WTC11 (cell line): ENCODE measurements at regions not wholly inside any gene's neighbourhood (a gene's known extent, or its start where the extent isn't known, plus 50 kb on each side); places are given as distances from the start of the nearest gene placed in this dataset.

Experiments used
- ATAC-seq: fragments of 200-7000 bp; cut with Tn5 transposase; 2 replicates; pipeline ENCODE4 v1.10.0; 2021; ENCODE audit warnings: mild to moderate bottlenecking, moderate library complexity
- CTCF ChIA-PET: fragments of 300-600 bp; sonication (Branson Sonifier 250); formaldehyde crosslinking; loops from one replicate; lab custom pipeline; 2021; ENCODE audit warnings: antibody characterized with exemption; lab: Charles Lee
- POLR2A ChIA-PET: fragments of 350-600 bp; sonication (Branson Sonifier 250); formaldehyde crosslinking; loops from one replicate; lab custom pipeline; 2021; ENCODE audit warnings: antibody characterized with exemption; lab: Charles Lee
- DNase-seq: peaks from one replicate; pipeline ENCODE4 v3.0.0; 2021; ENCODE audit warnings: low spot score
- H3K27ac Mint-ChIP-seq: 2 replicates; pipeline ENCODE4 v1.8.0; 2021; ENCODE audit warnings: mixed read lengths
- H3K27me3 Mint-ChIP-seq: 2 replicates; pipeline ENCODE4 v1.8.0; 2021; ENCODE audit warnings: low read depth, mild to moderate bottlenecking, moderate library complexity, mixed read lengths
- H3K36me3 Mint-ChIP-seq: 2 replicates; pipeline ENCODE4 v1.8.0; 2021; ENCODE audit warnings: mixed read lengths
- H3K4me1 Mint-ChIP-seq: 2 replicates; pipeline ENCODE4 v1.8.0; 2022; ENCODE audit warnings: mixed read lengths
- H3K4me3 Mint-ChIP-seq: 2 replicates; pipeline ENCODE4 v1.8.0; 2021; ENCODE audit warnings: mild to moderate bottlenecking, moderate library complexity, mixed read lengths
- H3K9me3 Mint-ChIP-seq: 2 replicates; pipeline ENCODE4 v1.8.0; 2021; ENCODE audit warnings: mixed read lengths
- ATF3 ChIP-seq: sonication (generic); formaldehyde crosslinking; conservative IDR thresholded peaks from 2 replicates; pipeline ENCODE4 v1.8.1; 2022; ENCODE audit warnings: mild to moderate bottlenecking, missing genetic modification reagents
- CBFB ChIP-seq: sonication (generic); formaldehyde crosslinking; IDR thresholded peaks from 2 replicates; pipeline ENCODE4 v1.8.1; 2022; ENCODE audit warnings: mild to moderate bottlenecking, low read depth, missing genetic modification reagents
- ERG ChIP-seq: fragments of 250-450 bp; sonication (Bioruptor Pico); IDR thresholded peaks from 2 replicates; pipeline ENCODE4 v1.8.0; 2021; ENCODE audit warnings: mild to moderate bottlenecking
- GABPB1 ChIP-seq: sonication (generic); formaldehyde crosslinking; IDR thresholded peaks from 2 replicates; pipeline ENCODE4 v1.8.1; 2023; ENCODE audit warnings: mild to moderate bottlenecking, missing genetic modification reagents
- IRF2 ChIP-seq: sonication (generic); formaldehyde crosslinking; IDR thresholded peaks from 2 replicates; pipeline ENCODE4 v1.8.0; 2022; ENCODE audit warnings: low read depth, missing genetic modification reagents, borderline replicate concordance
- MLX ChIP-seq: sonication (generic); formaldehyde crosslinking; IDR thresholded peaks from 2 replicates; pipeline ENCODE4 v1.8.1; 2023; ENCODE audit warnings: mild to moderate bottlenecking, missing genetic modification reagents, moderate library complexity
- NFATC4 ChIP-seq: fragments of 250-450 bp; sonication (Bioruptor Pico); IDR thresholded peaks from 2 replicates; pipeline ENCODE4 v1.9.0; 2021; ENCODE audit warnings: mild to moderate bottlenecking
- PREB ChIP-seq: sonication (generic); formaldehyde crosslinking; IDR thresholded peaks from 2 replicates; pipeline ENCODE4 v1.8.1; 2022; ENCODE audit warnings: mild to moderate bottlenecking, missing genetic modification reagents, moderate library complexity, borderline replicate concordance
- RELA ChIP-seq: sonication (generic); formaldehyde crosslinking; IDR thresholded peaks from 2 replicates; pipeline ENCODE4 v1.8.1; 2022; ENCODE audit warnings: missing genetic modification reagents, mild to moderate bottlenecking, borderline replicate concordance
- SMAD3 ChIP-seq: sonication (generic); formaldehyde crosslinking; IDR thresholded peaks from 2 replicates; pipeline ENCODE4 v1.8.0; 2022; ENCODE audit warnings: missing genetic modification reagents, mild to moderate bottlenecking, borderline replicate concordance
- ZBTB21 ChIP-seq: sonication (generic); formaldehyde crosslinking; IDR thresholded peaks from 2 replicates; pipeline ENCODE4 v1.8.1; 2023; ENCODE audit warnings: mild to moderate bottlenecking, missing genetic modification reagents, borderline replicate concordance
- ZMAT4 ChIP-seq: fragments of 250-450 bp; sonication (Bioruptor Pico); IDR thresholded peaks from 2 replicates; pipeline ENCODE4 v1.9.0; 2021; ENCODE audit warnings: mild to moderate bottlenecking
- ZNF121 ChIP-seq: sonication (generic); formaldehyde crosslinking; IDR thresholded peaks from 2 replicates; pipeline ENCODE4 v1.8.0; 2023; ENCODE audit warnings: missing genetic modification reagents
- ZNF396 ChIP-seq: fragments of 250-450 bp; sonication (Bioruptor Pico); IDR thresholded peaks from 2 replicates; pipeline ENCODE4 v1.8.0; 2021; ENCODE audit warnings: mild to moderate bottlenecking, moderate library complexity, borderline replicate concordance
- ZNF416 ChIP-seq: fragments of 250-450 bp; sonication (Bioruptor Pico); IDR thresholded peaks from 2 replicates; pipeline ENCODE4 v1.9.0; 2021; ENCODE audit warnings: mild to moderate bottlenecking, inconsistent platforms
- TF ChIP-seq, protein P1 (sequence below): sonication (generic); formaldehyde crosslinking; IDR thresholded peaks from 2 replicates; pipeline ENCODE4 v1.8.0; 2022; ENCODE audit warnings: mild to moderate bottlenecking, missing genetic modification reagents
- TF ChIP-seq, protein P2 (sequence below): fragments of 250-450 bp; sonication (Bioruptor Pico); IDR thresholded peaks from 2 replicates; pipeline ENCODE4 v1.9.0; 2021; ENCODE audit warnings: mild to moderate bottlenecking
- TF ChIP-seq, protein P3 (sequence below): sonication (generic); formaldehyde crosslinking; IDR thresholded peaks from 2 replicates; pipeline ENCODE4 v1.8.0; 2023; ENCODE audit warnings: missing genetic modification reagents, mild to moderate bottlenecking, borderline replicate concordance
- TF ChIP-seq, protein P4 (sequence below): sonication (generic); formaldehyde crosslinking; IDR thresholded peaks from 2 replicates; pipeline ENCODE4 v1.8.0; 2023; ENCODE audit warnings: missing genetic modification reagents
- TF ChIP-seq, protein P5 (sequence below): sonication (generic); formaldehyde crosslinking; IDR thresholded peaks from 2 replicates; pipeline ENCODE4 v1.8.0; 2022; ENCODE audit warnings: missing genetic modification reagents

DNA sequence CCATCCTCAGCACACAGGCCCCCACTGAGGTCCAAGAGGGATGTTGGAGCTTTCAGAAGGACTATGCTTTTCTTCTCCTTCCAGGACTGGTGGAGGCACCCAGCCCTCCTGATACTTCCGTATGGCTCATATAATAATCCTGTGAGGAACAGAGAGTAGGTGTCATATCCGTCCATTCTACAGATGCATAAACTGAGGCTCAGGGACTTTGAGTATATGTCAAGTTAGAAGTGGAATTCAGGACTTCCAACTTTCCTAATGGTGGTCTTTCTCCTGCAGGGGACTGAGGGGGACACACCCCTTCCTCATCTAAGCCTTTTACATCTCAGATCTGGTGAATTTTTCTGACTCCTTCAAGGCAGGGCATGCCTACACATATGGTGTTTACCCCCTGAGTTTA is 153.7 kb downstream of the RPS24 start:
- Mint-ChIP-seq H3K36me3 (no peaks in the 10 kb centered on the region), H3K27me3 (no peaks in the 10 kb centered on the region; the same call in none of the 2 replicates), H3K4me3 (no peak overlapping the region), H3K27ac (no peak overlapping the region), H3K9me3 (peaks cover 3% of the 10 kb centered on the region), H3K4me1 (no peaks in the 10 kb centered on the region; the same call in 1 of the 2 replicates)
- DNase-seq (no peak), ATAC-seq (no peak)
- POLR2A ChIA-PET, result no interaction called here
- no peak for TF ChIP-seq ZMAT4 (CRISPR knock-in tag)
- TF ChIP-seq, protein P1, sequence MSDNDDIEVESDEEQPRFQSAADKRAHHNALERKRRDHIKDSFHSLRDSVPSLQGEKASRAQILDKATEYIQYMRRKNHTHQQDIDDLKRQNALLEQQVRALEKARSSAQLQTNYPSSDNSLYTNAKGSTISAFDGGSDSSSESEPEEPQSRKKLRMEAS (CRISPR knock-in tag), result no peak
- TF ChIP-seq RELA (CRISPR knock-in tag), result no peak
- no peak for TF ChIP-seq ZBTB21 (CRISPR knock-in tag)
- no peak for TF ChIP-seq ERG (CRISPR knock-in tag)
- TF ChIP-seq, protein P2, sequence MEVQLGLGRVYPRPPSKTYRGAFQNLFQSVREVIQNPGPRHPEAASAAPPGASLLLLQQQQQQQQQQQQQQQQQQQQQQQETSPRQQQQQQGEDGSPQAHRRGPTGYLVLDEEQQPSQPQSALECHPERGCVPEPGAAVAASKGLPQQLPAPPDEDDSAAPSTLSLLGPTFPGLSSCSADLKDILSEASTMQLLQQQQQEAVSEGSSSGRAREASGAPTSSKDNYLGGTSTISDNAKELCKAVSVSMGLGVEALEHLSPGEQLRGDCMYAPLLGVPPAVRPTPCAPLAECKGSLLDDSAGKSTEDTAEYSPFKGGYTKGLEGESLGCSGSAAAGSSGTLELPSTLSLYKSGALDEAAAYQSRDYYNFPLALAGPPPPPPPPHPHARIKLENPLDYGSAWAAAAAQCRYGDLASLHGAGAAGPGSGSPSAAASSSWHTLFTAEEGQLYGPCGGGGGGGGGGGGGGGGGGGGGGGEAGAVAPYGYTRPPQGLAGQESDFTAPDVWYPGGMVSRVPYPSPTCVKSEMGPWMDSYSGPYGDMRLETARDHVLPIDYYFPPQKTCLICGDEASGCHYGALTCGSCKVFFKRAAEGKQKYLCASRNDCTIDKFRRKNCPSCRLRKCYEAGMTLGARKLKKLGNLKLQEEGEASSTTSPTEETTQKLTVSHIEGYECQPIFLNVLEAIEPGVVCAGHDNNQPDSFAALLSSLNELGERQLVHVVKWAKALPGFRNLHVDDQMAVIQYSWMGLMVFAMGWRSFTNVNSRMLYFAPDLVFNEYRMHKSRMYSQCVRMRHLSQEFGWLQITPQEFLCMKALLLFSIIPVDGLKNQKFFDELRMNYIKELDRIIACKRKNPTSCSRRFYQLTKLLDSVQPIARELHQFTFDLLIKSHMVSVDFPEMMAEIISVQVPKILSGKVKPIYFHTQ (CRISPR knock-in tag), result no peak
- no peak for TF ChIP-seq ATF3 (CRISPR knock-in tag)
- TF ChIP-seq CBFB (CRISPR knock-in tag), result no peak
- TF ChIP-seq ZNF416, result no peak
- no peak for TF ChIP-seq MLX (CRISPR knock-in tag)
- TF ChIP-seq, protein P3, sequence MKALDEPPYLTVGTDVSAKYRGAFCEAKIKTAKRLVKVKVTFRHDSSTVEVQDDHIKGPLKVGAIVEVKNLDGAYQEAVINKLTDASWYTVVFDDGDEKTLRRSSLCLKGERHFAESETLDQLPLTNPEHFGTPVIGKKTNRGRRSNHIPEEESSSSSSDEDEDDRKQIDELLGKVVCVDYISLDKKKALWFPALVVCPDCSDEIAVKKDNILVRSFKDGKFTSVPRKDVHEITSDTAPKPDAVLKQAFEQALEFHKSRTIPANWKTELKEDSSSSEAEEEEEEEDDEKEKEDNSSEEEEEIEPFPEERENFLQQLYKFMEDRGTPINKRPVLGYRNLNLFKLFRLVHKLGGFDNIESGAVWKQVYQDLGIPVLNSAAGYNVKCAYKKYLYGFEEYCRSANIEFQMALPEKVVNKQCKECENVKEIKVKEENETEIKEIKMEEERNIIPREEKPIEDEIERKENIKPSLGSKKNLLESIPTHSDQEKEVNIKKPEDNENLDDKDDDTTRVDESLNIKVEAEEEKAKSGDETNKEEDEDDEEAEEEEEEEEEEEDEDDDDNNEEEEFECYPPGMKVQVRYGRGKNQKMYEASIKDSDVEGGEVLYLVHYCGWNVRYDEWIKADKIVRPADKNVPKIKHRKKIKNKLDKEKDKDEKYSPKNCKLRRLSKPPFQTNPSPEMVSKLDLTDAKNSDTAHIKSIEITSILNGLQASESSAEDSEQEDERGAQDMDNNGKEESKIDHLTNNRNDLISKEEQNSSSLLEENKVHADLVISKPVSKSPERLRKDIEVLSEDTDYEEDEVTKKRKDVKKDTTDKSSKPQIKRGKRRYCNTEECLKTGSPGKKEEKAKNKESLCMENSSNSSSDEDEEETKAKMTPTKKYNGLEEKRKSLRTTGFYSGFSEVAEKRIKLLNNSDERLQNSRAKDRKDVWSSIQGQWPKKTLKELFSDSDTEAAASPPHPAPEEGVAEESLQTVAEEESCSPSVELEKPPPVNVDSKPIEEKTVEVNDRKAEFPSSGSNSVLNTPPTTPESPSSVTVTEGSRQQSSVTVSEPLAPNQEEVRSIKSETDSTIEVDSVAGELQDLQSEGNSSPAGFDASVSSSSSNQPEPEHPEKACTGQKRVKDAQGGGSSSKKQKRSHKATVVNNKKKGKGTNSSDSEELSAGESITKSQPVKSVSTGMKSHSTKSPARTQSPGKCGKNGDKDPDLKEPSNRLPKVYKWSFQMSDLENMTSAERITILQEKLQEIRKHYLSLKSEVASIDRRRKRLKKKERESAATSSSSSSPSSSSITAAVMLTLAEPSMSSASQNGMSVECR (CRISPR knock-in tag), result no peak
- no peak for TF ChIP-seq IRF2 (CRISPR knock-in tag)
- no peak for TF ChIP-seq NFATC4 (CRISPR knock-in tag)
- TF ChIP-seq SMAD3 (CRISPR knock-in tag), result no peak
- TF ChIP-seq PREB (CRISPR knock-in tag), result no peak
- TF ChIP-seq GABPB1 (CRISPR knock-in tag), result no peak
- no peak for TF ChIP-seq ZNF396 (CRISPR knock-in tag)
- TF ChIP-seq, protein P4, sequence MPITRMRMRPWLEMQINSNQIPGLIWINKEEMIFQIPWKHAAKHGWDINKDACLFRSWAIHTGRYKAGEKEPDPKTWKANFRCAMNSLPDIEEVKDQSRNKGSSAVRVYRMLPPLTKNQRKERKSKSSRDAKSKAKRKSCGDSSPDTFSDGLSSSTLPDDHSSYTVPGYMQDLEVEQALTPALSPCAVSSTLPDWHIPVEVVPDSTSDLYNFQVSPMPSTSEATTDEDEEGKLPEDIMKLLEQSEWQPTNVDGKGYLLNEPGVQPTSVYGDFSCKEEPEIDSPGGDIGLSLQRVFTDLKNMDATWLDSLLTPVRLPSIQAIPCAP (CRISPR knock-in tag), result no peak
- TF ChIP-seq, protein P5, sequence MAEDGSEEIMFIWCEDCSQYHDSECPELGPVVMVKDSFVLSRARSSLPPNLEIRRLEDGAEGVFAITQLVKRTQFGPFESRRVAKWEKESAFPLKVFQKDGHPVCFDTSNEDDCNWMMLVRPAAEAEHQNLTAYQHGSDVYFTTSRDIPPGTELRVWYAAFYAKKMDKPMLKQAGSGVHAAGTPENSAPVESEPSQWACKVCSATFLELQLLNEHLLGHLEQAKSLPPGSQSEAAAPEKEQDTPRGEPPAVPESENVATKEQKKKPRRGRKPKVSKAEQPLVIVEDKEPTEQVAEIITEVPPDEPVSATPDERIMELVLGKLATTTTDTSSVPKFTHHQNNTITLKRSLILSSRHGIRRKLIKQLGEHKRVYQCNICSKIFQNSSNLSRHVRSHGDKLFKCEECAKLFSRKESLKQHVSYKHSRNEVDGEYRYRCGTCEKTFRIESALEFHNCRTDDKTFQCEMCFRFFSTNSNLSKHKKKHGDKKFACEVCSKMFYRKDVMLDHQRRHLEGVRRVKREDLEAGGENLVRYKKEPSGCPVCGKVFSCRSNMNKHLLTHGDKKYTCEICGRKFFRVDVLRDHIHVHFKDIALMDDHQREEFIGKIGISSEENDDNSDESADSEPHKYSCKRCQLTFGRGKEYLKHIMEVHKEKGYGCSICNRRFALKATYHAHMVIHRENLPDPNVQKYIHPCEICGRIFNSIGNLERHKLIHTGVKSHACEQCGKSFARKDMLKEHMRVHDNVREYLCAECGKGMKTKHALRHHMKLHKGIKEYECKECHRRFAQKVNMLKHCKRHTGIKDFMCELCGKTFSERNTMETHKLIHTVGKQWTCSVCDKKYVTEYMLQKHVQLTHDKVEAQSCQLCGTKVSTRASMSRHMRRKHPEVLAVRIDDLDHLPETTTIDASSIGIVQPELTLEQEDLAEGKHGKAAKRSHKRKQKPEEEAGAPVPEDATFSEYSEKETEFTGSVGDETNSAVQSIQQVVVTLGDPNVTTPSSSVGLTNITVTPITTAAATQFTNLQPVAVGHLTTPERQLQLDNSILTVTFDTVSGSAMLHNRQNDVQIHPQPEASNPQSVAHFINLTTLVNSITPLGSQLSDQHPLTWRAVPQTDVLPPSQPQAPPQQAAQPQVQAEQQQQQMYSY (CRISPR knock-in tag), result no peak
- TF ChIP-seq ZNF121 (CRISPR knock-in tag), result no peak
- CTCF ChIA-PET, result no interaction called here
